Fibroblast of mammary gland (primary cell): ENCODE measurements at regions not wholly inside any gene's neighbourhood (a gene's known extent, or its start where the extent isn't known, plus 50 kb on each side); places are given as distances from the start of the nearest gene placed in this dataset.
"Not testable (repeated sequence)": the region's sequence is repeated elsewhere in the genome, so short reads cannot be mapped to it uniquely, and the experiment has no call there.

Experiments used
- DNase-seq: peaks from one replicate; pipeline ENCODE4 v3.0.0-alpha.2; 2010; ENCODE audit warnings: low read depth
- H3K4me3 ChIP-seq: 2 replicates; pipeline ENCODE4 v1.5.1; 2011; ENCODE audit warnings: low read depth, mild to moderate bottlenecking, low read length, moderate library complexity; ENCODE audit not compliant: control insufficient read depth
- CTCF ChIP-seq: conservative IDR thresholded peaks from 2 replicates; pipeline ENCODE4 v1.5.1; 2011; ENCODE audit warnings: low read depth, low read length, inconsistent platforms; ENCODE audit not compliant: control insufficient read depth, insufficient read depth

- TF ChIP-seq CTCF, result no peak
- no peak overlapping the region for H3K4me3 ChIP-seq
- DNase-seq, result no peak
Observed at GRCh38 chr14:103275000-103275399, 59.0 kb upstream of the EIF5 start.

- DNase-seq, result no peak
- no peak for TF ChIP-seq CTCF
- H3K4me3 ChIP-seq, result no peak overlapping the region
Observed at GRCh38 chr14:103277931-103278330, 56.1 kb upstream of the EIF5 start.

GRCh38 chr14:103279142-103280025 lies 54.7 kb upstream of the EIF5 start:
- DNase-seq, result no peak
- TF ChIP-seq CTCF, result no peak
- no peak overlapping the region for H3K4me3 ChIP-seq

GRCh38 chr14:103280278-103280928 lies 53.6 kb upstream of the EIF5 start:
- no peak for TF ChIP-seq CTCF
- no peak overlapping the region for H3K4me3 ChIP-seq
- DNase-seq, result peak; percentile 34

GRCh38 chr14:103281496-103282231 lies 52.4 kb upstream of the EIF5 start:
- H3K4me3 ChIP-seq, result no peak overlapping the region
- DNase-seq, result peak; percentile 49
- peak; percentile 50 for TF ChIP-seq CTCF

GRCh38 chr14:103282309-103282708 lies 51.7 kb upstream of the EIF5 start:
- DNase-seq, result not testable (repeated sequence)

GRCh38 chr14:103282932-103283331 lies 51.1 kb upstream of the EIF5 start:
- no peak for DNase-seq
- no peak overlapping the region for H3K4me3 ChIP-seq
- TF ChIP-seq CTCF, result no peak

More at GRCh38 chr14:103282309-103282708, 51.7 kb upstream of the EIF5 start:
- H3K4me3 ChIP-seq, result not testable (repeated sequence)
